ENCODE measurements at regions not wholly inside any gene's neighbourhood (a gene's known extent, or its start where the extent isn't known, plus 50 kb on each side); places are given as distances from the start of the nearest gene placed in this dataset.

DNA sequence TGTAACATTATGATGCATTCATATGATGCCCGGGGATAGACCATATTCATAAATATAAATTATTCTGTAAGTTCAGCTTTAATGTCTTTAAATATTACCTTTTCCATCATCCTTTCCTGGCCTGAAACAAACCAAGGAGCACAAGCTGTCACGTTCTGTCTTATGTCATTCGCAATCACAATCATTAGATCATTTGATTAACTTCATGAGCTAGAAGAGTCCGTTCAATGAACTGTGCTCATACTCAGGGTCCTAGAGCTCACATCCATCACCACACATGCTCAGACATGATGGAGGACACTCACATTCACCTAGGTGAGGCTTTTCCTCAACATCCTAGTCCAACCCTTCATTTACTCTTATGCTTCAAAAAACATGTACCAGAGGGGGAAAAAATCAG, 599.0 kb upstream of the ID2 start:
- Histone ChIP-seq H3K4me3 (ENCODE audit: low read depth, low read length) (no peak overlapping the region), H3K4me1 (no peaks in the 10 kb centered on the region), H3K36me3 (ENCODE audit: control insufficient read depth, insufficient read depth, low read length) (no peaks in the 10 kb centered on the region), H3K9me3 (no peaks in the 10 kb centered on the region), H3K27me3 (replicated peaks; ENCODE audit: control insufficient read depth, insufficient read depth, low read length) (no peaks in the 10 kb centered on the region)
- no peak overlapping the region for H3K4me3 Mint-ChIP-seq (ENCODE audit: unreplicated experiment)
- no peaks in the 10 kb centered on the region for H3K36me3 Mint-ChIP-seq (ENCODE audit: insufficient read depth, unreplicated experiment)
- H3K9me3 Mint-ChIP-seq (ENCODE audit: unreplicated experiment): no peaks in the 10 kb centered on the region
- intact Hi-C loops (cut with micrococcal nuclease; ENCODE audit: unreplicated experiment): no loop called here
- no peak overlapping the region for H3K27ac Mint-ChIP-seq (ENCODE audit: unreplicated experiment)
- ChIA-PET CTCF (no interaction called here), POLR2A (no interaction called here)
- BruUV-seq (replicated peaks): no TSS peak
- no peak for DNase-seq
- peaks cover 4% of the 10 kb centered on the region for H3K27me3 Mint-ChIP-seq (ENCODE audit: insufficient read depth, unreplicated experiment)
- H3K4me1 Mint-ChIP-seq (ENCODE audit: low read depth, unreplicated experiment): no peaks in the 10 kb centered on the region
- TF ChIP-seq, protein P1, sequence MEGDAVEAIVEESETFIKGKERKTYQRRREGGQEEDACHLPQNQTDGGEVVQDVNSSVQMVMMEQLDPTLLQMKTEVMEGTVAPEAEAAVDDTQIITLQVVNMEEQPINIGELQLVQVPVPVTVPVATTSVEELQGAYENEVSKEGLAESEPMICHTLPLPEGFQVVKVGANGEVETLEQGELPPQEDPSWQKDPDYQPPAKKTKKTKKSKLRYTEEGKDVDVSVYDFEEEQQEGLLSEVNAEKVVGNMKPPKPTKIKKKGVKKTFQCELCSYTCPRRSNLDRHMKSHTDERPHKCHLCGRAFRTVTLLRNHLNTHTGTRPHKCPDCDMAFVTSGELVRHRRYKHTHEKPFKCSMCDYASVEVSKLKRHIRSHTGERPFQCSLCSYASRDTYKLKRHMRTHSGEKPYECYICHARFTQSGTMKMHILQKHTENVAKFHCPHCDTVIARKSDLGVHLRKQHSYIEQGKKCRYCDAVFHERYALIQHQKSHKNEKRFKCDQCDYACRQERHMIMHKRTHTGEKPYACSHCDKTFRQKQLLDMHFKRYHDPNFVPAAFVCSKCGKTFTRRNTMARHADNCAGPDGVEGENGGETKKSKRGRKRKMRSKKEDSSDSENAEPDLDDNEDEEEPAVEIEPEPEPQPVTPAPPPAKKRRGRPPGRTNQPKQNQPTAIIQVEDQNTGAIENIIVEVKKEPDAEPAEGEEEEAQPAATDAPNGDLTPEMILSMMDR (IDR thresholded peaks at IDR 0.05; ENCODE audit: insufficient read depth in 1 of 2, low read depth in 1 of 2, low read length in 1 of 2, severe bottlenecking in 1 of 2, unreplicated experiment in 1 of 2): no peak

DNA sequence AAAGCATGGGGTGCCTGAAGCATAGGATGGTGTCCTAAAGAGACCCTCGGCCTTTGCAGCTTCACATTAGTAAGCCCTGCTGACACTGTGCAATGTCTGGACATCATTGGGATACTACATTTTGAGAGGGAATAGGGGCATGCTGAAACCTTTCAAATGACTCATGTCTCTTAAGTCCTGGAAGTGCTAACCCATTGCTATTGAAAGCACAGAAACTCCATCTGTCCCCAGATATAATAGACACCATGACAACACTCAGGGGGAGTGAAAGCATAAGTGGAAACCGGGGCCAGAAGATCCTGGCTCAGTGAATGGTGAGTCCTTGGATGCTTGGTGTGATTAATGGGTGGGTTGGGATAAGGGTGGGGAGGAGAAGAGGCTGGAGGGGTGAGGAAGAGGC, 595.5 kb upstream of the ID2 start:
- no peaks in the 10 kb centered on the region for H3K27me3 ChIP-seq (replicated peaks; ENCODE audit: control insufficient read depth, insufficient read depth, low read length)
- H3K4me1 Mint-ChIP-seq (ENCODE audit: low read depth, unreplicated experiment): no peaks in the 10 kb centered on the region
- H3K36me3 ChIP-seq (ENCODE audit: control insufficient read depth, insufficient read depth, low read length): no peaks in the 10 kb centered on the region
- ChIA-PET POLR2A (no interaction called here), CTCF (no interaction called here)
- intact Hi-C loops (cut with micrococcal nuclease; ENCODE audit: unreplicated experiment): no loop called here
- H3K4me1 ChIP-seq: peaks cover 23% of the 10 kb centered on the region
- H3K36me3 Mint-ChIP-seq (ENCODE audit: insufficient read depth, unreplicated experiment): no peaks in the 10 kb centered on the region
- peaks cover 4% of the 10 kb centered on the region for H3K27me3 Mint-ChIP-seq (ENCODE audit: insufficient read depth, unreplicated experiment)
- H3K9me3 ChIP-seq: no peaks in the 10 kb centered on the region
- H3K9me3 Mint-ChIP-seq (ENCODE audit: unreplicated experiment): no peaks in the 10 kb centered on the region
- H3K4me3 Mint-ChIP-seq (ENCODE audit: unreplicated experiment): no peak overlapping the region
- TF ChIP-seq, protein P1 (IDR thresholded peaks at IDR 0.05; ENCODE audit: insufficient read depth in 1 of 2, low read depth in 1 of 2, low read length in 1 of 2, severe bottlenecking in 1 of 2, unreplicated experiment in 1 of 2): no peak
- no TSS peak for BruUV-seq (replicated peaks)
- H3K27ac Mint-ChIP-seq (ENCODE audit: unreplicated experiment): no peak overlapping the region
- H3K4me3 ChIP-seq (ENCODE audit: low read depth, low read length): no peak overlapping the region
- no peak for DNase-seq

DNA sequence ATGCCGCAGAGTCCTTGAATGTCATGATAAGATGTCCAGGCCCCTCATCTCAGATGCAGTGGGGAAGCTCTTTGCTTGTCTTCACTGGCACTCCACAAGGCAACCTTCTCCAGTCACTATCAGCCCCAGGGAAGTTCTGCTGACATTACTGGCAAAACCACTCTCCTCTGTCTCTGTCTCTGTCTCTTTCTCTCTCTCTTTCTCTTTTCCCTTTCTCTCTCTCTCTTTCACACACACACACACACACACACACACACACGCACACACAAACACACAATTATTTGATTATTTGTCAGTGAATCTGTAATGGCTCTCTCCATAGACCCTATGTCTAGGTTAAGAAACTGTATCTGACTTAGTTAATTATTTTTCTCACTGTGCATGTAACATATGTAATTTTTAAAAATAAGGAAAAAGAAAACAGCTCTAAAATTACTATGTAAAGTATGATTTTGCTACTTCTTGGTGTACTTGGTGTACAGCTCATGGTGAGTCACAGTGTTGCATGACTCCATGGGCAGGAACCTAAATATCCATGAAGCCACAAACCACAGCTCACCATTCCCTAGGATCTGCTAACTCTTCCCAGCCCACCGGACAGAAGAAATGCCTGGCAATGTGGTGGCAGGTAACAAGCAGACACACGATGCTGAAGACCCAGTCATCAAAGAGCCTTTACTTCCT, 594.9 kb upstream of the ID2 start:
- no peaks in the 10 kb centered on the region for H3K4me1 Mint-ChIP-seq (ENCODE audit: low read depth, unreplicated experiment)
- no peaks in the 10 kb centered on the region for H3K36me3 ChIP-seq (ENCODE audit: control insufficient read depth, insufficient read depth, low read length)
- H3K4me3 ChIP-seq (ENCODE audit: low read depth, low read length): no peak overlapping the region
- CTCF ChIA-PET: no interaction called here
- H3K36me3 Mint-ChIP-seq (ENCODE audit: insufficient read depth, unreplicated experiment): no peaks in the 10 kb centered on the region
- H3K4me3 Mint-ChIP-seq (ENCODE audit: unreplicated experiment): no peak overlapping the region
- no peaks in the 10 kb centered on the region for H3K9me3 ChIP-seq
- no TSS peak for BruUV-seq (replicated peaks)
- H3K27ac Mint-ChIP-seq (ENCODE audit: unreplicated experiment): no peak overlapping the region
- POLR2A ChIA-PET: no interaction called here
- TF ChIP-seq, protein P1 (IDR thresholded peaks at IDR 0.05; ENCODE audit: insufficient read depth in 1 of 2, low read depth in 1 of 2, low read length in 1 of 2, severe bottlenecking in 1 of 2, unreplicated experiment in 1 of 2): no peak
- intact Hi-C loops (cut with micrococcal nuclease; ENCODE audit: unreplicated experiment): no loop called here
- H3K4me1 ChIP-seq: peaks cover 23% of the 10 kb centered on the region
- H3K27me3 Mint-ChIP-seq (ENCODE audit: insufficient read depth, unreplicated experiment): peaks cover 4% of the 10 kb centered on the region
- no peaks in the 10 kb centered on the region for H3K27me3 ChIP-seq (replicated peaks; ENCODE audit: control insufficient read depth, insufficient read depth, low read length)
- H3K9me3 Mint-ChIP-seq (ENCODE audit: unreplicated experiment): no peaks in the 10 kb centered on the region
- no peak for DNase-seq

Measured in Caco-2 (cell line).